SK-N-SH (cell line): ENCODE measurements at regions not wholly inside any gene's neighbourhood (a gene's known extent, or its start where the extent isn't known, plus 50 kb on each side); places are given as distances from the start of the nearest gene placed in this dataset.

Experiments
- CTCF ChIA-PET: fragments of 300-600, 350-600 bp; formaldehyde crosslinking; extraction: SDS; loops from one replicate; lab custom pipeline; 2021; lab: Yijun Ruan, JAX
- POLR2A ChIA-PET: fragments of 350-600 bp; sonication (Branson Sonifier 250); formaldehyde crosslinking; extraction: SDS; loops from one replicate; lab custom pipeline; 2020; ENCODE audit warnings: antibody characterized with exemption, inconsistent platforms; lab: Yijun Ruan, JAX
- DNase-seq: peaks from one replicate; pipeline ENCODE4 v3.0.0; 2012
- H2AFZ ChIP-seq: fragments of 200-600 bp; sonication (generic); 2 replicates; pipeline ENCODE4 v1.8.1; 2016; ENCODE audit warnings: antibody characterized with exemption, mild to moderate bottlenecking, low read depth
- H3F3A ChIP-seq: fragments of 200-600 bp; sonication (generic); replicated peaks from 2 replicates; pipeline ENCODE3; 2016; ENCODE audit warnings: antibody characterized with exemption, mild to moderate bottlenecking; ENCODE audit not compliant: insufficient read depth
- H3K27ac ChIP-seq, 2 experiments: fragments of 200-500 bp in 1 of 2; fragments of 200-600 bp in 1 of 2; sonication (Bioruptor generic) in 1 of 2; sonication (generic), shearing (Covaris generic) in 1 of 2; 2 replicates each; pipeline versions ENCODE4 v1.5.1 to v1.6.1; 2014 to 2016; ENCODE audit warnings: low read depth in 2 of 2, inconsistent platforms in 1 of 2, low read length in 1 of 2, mild to moderate bottlenecking in 1 of 2, mixed read lengths in 1 of 2
- H3K27me3 ChIP-seq: fragments of 200-600 bp; sonication (generic), shearing (Covaris generic); 2 replicates; pipeline ENCODE4 v1.6.1; 2016; ENCODE audit warnings: mixed run types; ENCODE audit not compliant: insufficient read depth
- H3K36me3 ChIP-seq, 2 experiments: fragments of 200-500 bp in 1 of 2; fragments of 200-600 bp in 1 of 2; sonication (Bioruptor generic) in 1 of 2; sonication (generic) in 1 of 2; replicated peaks in 1 of 2; 2 replicates each; pipeline versions ENCODE3 to v1.5.1; 2014 to 2016; ENCODE audit warnings: low read length in 1 of 2, mild to moderate bottlenecking in 1 of 2; ENCODE audit not compliant: insufficient read depth in 2 of 2, control insufficient read depth in 1 of 2
- H3K4me1 ChIP-seq, 2 experiments: fragments of 200-500 bp in 1 of 2; fragments of 200-600 bp in 1 of 2; sonication (Bioruptor generic) in 1 of 2; sonication (generic), shearing (Covaris generic) in 1 of 2; 2 replicates each; pipeline versions ENCODE4 v1.5.1 to v1.6.1; 2014 to 2016; ENCODE audit warnings: low read depth in 1 of 2, low read length in 1 of 2, mixed run types in 1 of 2; ENCODE audit not compliant: insufficient read depth in 2 of 2, control insufficient read depth in 1 of 2
- H3K4me2 ChIP-seq: fragments of 200-600 bp; sonication (generic), shearing (Covaris generic); 2 replicates; pipeline ENCODE4 v1.6.1; 2017; ENCODE audit warnings: mixed run types
- H3K4me3 ChIP-seq, 2 experiments: fragments of 200-500 bp in 1 of 2; fragments of 200-600 bp in 1 of 2; sonication (Bioruptor generic) in 1 of 2; sonication (generic), shearing (Covaris generic) in 1 of 2; 2 replicates each; pipeline versions ENCODE4 v1.5.1 to v1.8.1; 2014 to 2016; ENCODE audit warnings: low read depth in 2 of 2, inconsistent platforms in 1 of 2, low read length in 1 of 2, mild to moderate bottlenecking in 1 of 2, mixed read lengths in 1 of 2, moderate library complexity in 1 of 2
- H3K79me2 ChIP-seq: fragments of 200-600 bp; sonication (generic); 2 replicates; pipeline ENCODE4 v1.8.1; 2017; ENCODE audit warnings: mild to moderate bottlenecking; ENCODE audit not compliant: insufficient read depth
- H3K9ac ChIP-seq: fragments of 200-600 bp; sonication (generic); 2 replicates; pipeline ENCODE4 v1.6.1; 2017; ENCODE audit warnings: mixed run types
- H3K9me2 ChIP-seq: fragments of 200-600 bp; sonication (generic); 2 replicates; pipeline ENCODE4 v1.6.1; 2017; ENCODE audit warnings: mixed run types
- H3K9me3 ChIP-seq: fragments of 200-600 bp; sonication (generic); 2 replicates; pipeline ENCODE4 v1.6.1; 2017; ENCODE audit warnings: mixed run types, mild to moderate bottlenecking, moderate library complexity
- H4K20me1 ChIP-seq: fragments of 200-600 bp; sonication (generic); 2 replicates; pipeline ENCODE4 v1.6.1; 2017; ENCODE audit warnings: mild to moderate bottlenecking, mixed run types; ENCODE audit not compliant: insufficient read depth
- EZH2phosphoT487 ChIP-seq: fragments of 200-600 bp; sonication (generic); IDR thresholded peaks from 2 replicates; pipeline ENCODE4 v1.6.1; 2017; ENCODE audit warnings: low read depth, mixed run types, mild to moderate bottlenecking, antibody characterized with exemption, moderate library complexity, borderline replicate concordance
- FOSL2 ChIP-seq: IDR thresholded peaks from 2 replicates; pipeline ENCODE4 v1.4.0; 2012; ENCODE audit warnings: low read depth, mild to moderate bottlenecking, moderate library complexity, borderline replicate concordance
- IRF3 ChIP-seq: fragments of 150-350 bp; IDR thresholded peaks from 2 replicates; pipeline ENCODE4 v1.6.1; 2016; ENCODE audit warnings: mild to moderate bottlenecking, low read depth, low read length
- JUND ChIP-seq: IDR thresholded peaks from 2 replicates; pipeline ENCODE4 v1.4.0; 2012
- PBX3 ChIP-seq: IDR thresholded peaks from 2 replicates; pipeline ENCODE4; 2012
- POLR2AphosphoS5 ChIP-seq: IDR thresholded peaks from 2 replicates; pipeline ENCODE4 v1.6.1; 2012; ENCODE audit warnings: low read depth, low read length
- RCOR1 ChIP-seq: fragments of 150-350 bp; IDR thresholded peaks from 2 replicates; pipeline ENCODE4 v1.6.1; 2017; ENCODE audit warnings: antibody characterized with exemption, low read length
- SIN3A ChIP-seq: IDR thresholded peaks from 2 replicates; pipeline ENCODE4 v1.6.1; 2012; ENCODE audit warnings: low read depth, mild to moderate bottlenecking, low read length, moderate library complexity, borderline replicate concordance
- ZBTB33 ChIP-seq: IDR thresholded peaks from 2 replicates; pipeline ENCODE4 v1.4.0; 2012; ENCODE audit warnings: low read depth, borderline replicate concordance
- WGBS: methylation state at CpG from one replicate; pipeline ENCODE4 v1.1.6; 2017; ENCODE audit warnings: low lambda C conversion rate; 5-methylcytosine and 5-hydroxymethylcytosine counted together

GRCh38 chr13:106326751-106327150 is 208.7 kb downstream of the EFNB2 start:
- H3K27ac ChIP-seq: no peak overlapping the region
- no peak overlapping the region for H3K4me2 ChIP-seq
- WGBS: 78% methylated on average over 4 of the region's 4 CpGs
- ChIA-PET POLR2A (no interaction called here), CTCF (no interaction called here)
- no peaks in the 10 kb centered on the region for H3K36me3 ChIP-seq
- no peak overlapping the region for H3K9ac ChIP-seq
- H3K27me3 ChIP-seq: no peaks in the 10 kb centered on the region
- no peaks in the 10 kb centered on the region for H3K79me2 ChIP-seq
- no peaks in the 10 kb centered on the region for H3F3A ChIP-seq
- H3K4me1 ChIP-seq: no peaks in the 10 kb centered on the region
- H3K9me3 ChIP-seq: no peaks in the 10 kb centered on the region
- no peak overlapping the region for H3K4me3 ChIP-seq
- H4K20me1 ChIP-seq: no peaks in the 10 kb centered on the region
- TF ChIP-seq RCOR1 (no peak), ZBTB33 (no peak)
- no peak overlapping the region for H2AFZ ChIP-seq
- no peak for DNase-seq
- H3K9me2 ChIP-seq: no peaks in the 10 kb centered on the region

- no peaks in the 10 kb centered on the region for H3K36me3 ChIP-seq
- POLR2A ChIA-PET: no interaction called here
Measured at GRCh38 chr13:106324444-106324843, 211.0 kb downstream of the EFNB2 start.

More at GRCh38 chr13:106324444-106324843, 211.0 kb downstream of the EFNB2 start:
- Histone ChIP-seq H3F3A (no peaks in the 10 kb centered on the region), H3K4me2 (no peak overlapping the region), H3K9ac (no peak overlapping the region), H3K27me3 (no peaks in the 10 kb centered on the region), H2AFZ (no peak overlapping the region), H3K9me2 (no peaks in the 10 kb centered on the region), H4K20me1 (no peaks in the 10 kb centered on the region), H3K4me1 (no peaks in the 10 kb centered on the region), H3K9me3 (no peaks in the 10 kb centered on the region), H3K27ac (no peak overlapping the region), H3K79me2 (no peaks in the 10 kb centered on the region), H3K4me3 (no peak overlapping the region)
- no peak for DNase-seq
- 48% methylated on average over 4 of the region's 5 CpGs for WGBS
- CTCF ChIA-PET: no interaction called here
- no peak for TF ChIP-seq POLR2AphosphoS5
- no peak for TF ChIP-seq IRF3
- TF ChIP-seq EZH2phosphoT487: no peak
- TF ChIP-seq FOSL2: no peak
- TF ChIP-seq PBX3: no peak
- TF ChIP-seq JUND: no peak
- TF ChIP-seq SIN3A: no peak
